Left renal pelvis (tissue), 4 donors: ENCODE measurements at regions not wholly inside any gene's neighbourhood (a gene's known extent, or its start where the extent isn't known, plus 50 kb on each side); places are given as distances from the start of the nearest gene placed in this dataset.

Experiments used
- DNase-seq, 4 donors: peaks; one replicate each; pipeline ENCODE4 v3.0.0-alpha.2; 2013; ENCODE audit warnings: low read depth in 4 of 4, low spot score in 3 of 4

DNA sequence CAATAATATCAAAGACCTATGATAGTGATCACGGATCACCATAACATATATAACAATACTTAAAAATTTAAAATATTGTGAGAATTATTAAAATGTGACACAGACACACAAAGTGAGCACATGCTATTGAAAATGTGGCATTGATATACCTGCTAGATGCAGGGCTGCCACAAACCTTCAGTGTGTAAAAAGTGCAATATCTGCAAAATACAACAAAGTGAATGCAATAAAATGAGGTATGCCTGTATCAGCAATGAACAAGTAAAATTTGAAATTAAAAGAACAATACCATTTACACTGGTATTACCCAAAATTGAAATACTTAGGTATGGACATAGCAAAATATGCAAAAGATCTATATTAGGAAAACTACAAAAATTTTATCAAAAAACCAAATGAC is 1217.8 kb upstream of the PCDH20 start:
- DNase-seq = no peak

DNA sequence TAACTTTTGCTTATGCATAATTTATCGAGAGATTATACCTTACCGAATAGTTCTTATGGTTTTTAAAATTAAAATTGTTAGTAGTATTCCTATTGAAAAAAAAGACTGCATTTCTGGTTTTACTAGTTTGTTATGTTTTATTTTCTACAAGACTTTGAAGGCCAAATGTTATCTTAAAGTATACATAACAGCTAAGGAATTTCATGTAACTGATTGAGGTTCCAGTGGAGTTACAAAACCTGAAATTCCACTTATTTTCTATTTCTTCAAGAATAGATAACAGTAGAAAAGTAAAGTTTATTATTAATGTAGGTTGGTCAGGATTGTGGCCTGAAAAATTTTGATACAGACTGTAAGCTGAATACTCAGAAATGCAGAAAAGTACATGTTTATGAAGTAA is 1216.0 kb upstream of the PCDH20 start:
- DNase-seq = no peak

DNA sequence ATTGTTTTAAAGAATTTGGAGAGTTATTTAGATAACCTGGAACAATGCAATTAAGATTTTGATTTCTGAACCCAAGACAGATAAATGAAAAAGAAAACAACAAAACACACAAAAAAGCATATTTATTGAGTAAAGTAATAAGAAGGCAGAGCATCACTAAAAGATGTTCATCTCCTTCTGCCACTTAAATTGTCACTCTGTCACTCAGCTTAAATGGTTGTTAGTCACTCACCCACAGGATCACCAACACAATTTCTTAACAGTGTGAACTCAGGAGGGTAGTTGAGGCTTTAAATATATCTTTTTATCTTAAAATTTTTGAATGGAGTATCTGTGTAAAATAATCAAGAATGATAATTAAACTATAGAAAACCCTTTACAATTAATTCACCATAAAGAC is 1215.5 kb upstream of the PCDH20 start:
- no peak for DNase-seq

DNA sequence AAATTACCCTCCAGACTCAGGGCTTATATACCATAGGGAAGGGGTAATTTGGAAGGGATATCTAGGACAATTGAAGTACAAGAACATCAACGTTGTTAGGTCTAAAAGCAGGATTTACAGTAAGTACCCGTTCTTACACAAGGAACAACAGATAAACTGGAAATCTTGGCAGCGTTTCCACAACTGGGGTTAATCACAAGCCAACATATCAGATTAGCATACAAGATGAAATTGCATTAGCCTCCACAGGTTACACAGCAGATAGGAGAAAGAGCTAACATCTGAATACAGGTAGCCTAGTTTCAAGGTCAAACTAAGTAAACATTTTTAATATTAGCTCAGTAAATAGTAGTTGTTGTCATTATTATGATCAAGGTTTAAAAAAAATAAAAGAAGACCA is 1214.0 kb upstream of the PCDH20 start:
- no peak for DNase-seq

DNA sequence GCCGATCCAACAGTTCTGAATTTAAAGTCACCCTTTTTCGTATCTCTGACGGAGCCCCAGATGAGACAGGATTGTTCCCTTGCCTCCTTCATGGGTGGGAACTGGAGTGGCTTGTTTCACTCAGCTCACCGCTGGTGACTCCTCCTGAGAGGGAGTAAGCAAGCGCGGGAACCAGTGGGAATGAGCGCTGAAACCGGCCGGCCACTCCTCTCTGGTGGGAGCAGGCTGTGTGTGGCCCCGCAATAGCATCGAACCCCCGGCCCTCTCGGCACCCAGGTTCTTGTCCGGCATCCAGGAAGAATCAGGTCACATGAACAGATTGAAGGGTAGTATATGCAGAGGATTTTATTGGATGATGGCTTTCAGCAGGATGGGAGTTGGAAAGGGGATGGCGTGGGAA is 1211.6 kb upstream of the PCDH20 start:
- DNase-seq = no peak

DNA sequence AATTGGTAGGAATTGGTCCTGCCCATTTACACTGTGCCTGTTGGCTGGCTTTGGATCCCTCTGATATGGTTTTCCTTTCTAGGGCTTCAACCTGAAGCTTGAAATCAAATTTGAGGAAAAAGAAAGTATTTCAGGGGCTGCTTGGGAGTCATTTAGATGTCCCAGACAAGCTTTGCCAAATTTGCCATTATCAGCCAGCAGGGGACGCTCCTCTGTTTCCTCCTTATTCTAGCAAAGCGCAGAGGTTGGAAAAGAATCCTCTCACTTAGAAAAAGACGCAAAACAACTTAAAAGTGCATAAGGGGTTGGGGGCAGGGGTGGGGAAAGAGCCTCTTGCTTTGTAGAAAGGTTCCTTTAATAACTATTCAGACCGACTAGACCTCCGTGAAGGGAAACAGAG is 1211.1 kb upstream of the PCDH20 start:
- no peak for DNase-seq

DNA sequence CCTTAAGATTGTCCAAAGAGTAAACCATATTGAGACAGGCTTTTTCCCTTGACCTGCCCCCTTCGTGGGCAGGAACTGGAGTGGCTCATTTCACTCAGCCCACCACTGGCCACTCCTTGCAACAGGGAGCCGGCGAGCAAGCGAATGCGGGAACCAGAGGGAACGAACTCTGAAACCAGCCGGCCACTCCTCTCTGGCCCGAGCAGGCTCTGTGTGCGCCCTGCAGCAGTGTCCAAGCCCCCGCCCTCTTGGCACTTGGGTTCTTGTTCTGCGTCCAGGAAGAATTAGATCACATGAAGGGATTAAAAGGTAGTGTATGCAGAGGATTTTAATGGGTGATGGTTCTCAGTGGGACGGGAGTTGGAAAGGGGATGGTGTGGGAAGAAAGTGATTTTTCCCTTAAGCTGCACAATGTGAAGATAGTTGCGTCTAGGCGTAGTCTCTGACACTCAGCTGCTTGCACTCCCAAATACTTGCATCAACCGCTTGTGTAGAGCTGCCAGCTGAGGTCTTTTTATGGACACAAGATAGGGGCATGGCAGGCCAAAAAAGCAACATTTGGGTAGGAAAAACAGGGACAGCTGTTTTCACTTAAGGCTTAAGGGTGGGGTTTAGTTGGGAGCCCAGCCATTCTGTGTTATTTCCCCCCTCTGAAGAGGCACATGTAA is 1209.7 kb upstream of the PCDH20 start:
- no peak for DNase-seq

DNA sequence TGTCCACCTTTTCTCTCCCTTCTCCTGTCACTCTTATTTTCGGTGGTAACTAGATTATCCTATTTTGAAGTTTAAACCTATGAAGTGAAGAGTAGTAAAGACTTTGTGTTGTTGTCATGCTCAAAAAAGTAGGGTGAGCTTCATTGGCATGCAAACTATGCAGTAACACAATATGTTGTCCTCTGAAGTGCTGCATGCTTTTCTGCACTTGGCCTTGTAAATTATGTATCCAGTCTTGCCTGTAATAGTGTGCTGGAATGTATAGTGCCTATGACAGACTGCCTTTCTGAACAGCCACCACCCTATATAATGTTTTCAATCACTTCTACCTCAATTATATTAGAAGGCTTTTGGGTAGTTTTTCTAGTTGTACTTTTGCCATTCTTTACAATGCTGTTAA is 1198.2 kb upstream of the PCDH20 start:
- DNase-seq = no peak

DNA sequence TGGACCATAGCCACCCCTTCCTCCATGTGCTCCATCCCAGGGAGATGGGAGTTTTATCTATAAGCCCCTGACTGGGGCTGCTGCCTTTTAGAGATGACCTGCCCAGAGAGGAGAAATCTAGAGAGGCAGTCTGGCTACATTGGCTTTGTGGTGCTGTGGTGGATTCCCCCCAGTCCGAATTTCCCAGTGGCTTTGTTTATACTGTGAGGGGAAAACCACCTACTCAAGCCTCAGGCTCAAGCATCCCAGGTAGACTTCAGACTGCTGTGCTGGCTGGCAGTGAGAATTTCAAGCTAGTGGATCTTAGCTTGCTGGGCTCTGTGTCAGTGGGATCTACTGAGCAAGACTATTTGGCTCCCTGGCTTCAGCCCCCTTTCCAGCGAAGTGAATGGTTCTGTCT is 1195.7 kb upstream of the PCDH20 start:
- DNase-seq = no peak

DNA sequence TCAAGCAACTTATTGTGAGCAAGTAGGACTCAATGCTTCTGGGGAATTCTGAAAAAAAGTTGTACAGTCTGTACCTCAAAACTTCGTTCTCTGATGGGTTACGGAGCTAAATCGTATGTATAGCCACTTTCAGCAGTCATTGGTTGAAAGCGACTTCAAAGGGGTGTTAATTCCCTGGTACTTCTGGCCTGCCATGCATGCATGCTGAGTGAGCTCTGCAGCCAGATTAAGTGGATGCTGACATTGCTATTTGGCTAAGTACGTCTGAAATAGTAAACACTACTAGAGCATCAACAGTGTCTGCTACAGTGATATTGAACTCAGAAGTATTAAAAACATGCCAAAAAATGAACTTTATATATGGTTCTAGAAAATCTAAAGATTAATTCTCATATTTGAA is 1183.1 kb upstream of the PCDH20 start:
- DNase-seq = no peak

DNA sequence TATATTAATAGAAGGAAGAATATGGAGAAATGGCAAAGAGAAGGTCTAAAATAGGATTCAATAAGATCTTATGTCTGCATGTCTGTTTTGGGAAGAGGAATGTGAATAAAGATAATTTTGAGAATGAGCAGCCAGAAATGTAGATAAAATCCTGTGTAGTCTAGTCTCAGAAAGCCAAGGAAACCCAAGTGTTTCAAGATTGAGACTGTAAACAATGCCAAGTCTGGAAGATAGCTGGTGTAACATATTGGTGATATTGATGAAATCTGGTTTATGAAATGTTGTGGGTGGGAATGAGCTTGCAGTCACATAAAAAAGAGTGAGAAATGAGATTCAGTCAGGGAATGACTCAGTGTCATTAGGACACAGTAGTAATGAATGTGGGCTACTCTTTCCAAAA is 1180.3 kb upstream of the PCDH20 start:
- no peak for DNase-seq

DNA sequence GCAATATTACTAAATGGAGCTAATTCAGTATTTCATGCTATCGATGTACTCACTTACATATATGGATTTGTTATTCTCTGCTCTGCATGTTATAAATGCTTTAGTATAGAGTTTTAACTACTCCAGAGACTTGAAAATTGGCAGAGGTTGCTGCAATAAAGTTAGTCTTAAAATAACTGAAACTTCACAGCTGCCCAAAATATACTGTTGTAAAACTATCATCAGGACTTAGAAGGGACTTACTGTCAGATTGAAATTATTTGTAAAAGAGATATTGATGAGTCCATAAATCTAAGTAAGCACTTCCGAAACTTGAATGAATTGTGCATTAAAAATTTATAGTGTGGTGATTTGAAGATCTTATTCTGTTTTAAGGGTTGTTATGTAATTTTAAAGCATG is 1178.2 kb upstream of the PCDH20 start:
- peak in 2 of 4 donors; percentile 3 to 10 for DNase-seq

DNA sequence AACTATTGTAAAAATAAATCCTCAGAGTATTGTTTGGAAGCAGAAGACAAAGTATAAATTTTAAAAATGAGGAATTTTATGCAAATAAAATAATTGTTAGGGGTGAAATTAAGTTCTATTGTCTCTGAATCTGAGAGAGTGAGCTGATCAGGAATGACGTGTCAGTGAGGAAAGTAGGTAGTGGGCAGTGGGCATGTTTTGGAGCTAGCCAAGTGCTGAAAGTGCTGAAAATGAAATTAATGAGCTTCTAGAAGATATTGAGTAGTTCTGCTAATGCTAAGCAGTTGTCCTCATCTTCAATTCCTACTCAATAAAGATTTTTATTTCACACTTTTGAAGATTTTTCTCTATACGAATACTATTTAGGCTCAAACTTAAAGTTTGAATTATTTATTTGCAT is 1167.8 kb upstream of the PCDH20 start:
- DNase-seq = no peak

DNA sequence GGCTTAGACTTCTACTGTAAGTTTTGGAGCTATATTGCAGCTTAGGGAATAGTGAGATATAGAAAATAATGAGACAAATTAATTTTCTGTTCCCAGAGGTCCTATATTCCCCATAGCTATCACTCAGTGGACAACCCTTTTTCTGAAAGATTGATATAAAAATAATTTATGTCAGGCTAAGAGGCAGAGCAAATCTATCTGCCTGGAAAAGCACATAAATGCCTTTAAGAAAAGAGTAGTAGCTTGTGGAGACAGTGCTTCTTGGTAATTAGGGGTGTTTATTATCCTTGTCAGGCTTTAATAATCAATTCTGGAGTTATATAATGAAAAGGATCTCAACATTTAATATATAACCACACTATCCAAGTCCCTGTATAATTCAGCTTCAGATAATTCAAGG is 1162.8 kb upstream of the PCDH20 start:
- DNase-seq = no peak

DNA sequence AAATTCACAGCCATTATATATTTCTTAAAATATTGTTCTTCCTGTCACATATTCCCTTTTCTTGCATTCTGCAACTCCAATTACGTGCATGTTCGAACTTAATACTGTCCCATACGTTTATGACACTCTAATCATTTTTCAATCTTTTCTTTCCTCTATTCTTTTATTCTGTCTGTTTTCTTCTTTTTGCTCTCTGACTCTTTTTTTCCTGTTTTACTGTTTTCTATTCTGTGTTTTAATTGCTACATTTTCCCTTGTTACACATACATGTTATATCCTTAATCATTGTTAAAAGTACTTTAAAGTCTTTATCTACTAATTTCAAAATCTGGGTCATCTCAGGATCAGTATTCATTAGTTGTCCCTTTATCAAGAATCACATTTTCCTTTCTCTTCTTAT is 1149.1 kb upstream of the PCDH20 start:
- no peak for DNase-seq

DNA sequence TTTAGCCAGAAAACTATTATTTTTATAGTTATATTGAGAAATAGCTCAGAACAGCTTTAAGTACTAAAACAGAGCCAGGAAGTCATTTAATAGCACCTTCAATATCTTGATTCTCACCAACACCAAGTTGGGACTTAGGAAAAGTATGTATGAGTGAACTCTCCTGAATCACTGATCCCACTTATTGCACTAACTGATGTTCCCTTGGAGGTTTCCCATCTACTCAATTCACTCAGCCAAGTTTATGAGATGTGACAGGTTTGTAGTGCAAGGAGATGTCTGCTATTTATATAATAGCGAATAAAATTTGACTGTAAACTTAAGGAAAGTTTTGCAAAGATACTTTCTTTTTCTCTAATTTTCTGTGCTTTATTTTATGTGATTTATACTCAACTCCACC is 1147.6 kb upstream of the PCDH20 start:
- DNase-seq = no peak

DNA sequence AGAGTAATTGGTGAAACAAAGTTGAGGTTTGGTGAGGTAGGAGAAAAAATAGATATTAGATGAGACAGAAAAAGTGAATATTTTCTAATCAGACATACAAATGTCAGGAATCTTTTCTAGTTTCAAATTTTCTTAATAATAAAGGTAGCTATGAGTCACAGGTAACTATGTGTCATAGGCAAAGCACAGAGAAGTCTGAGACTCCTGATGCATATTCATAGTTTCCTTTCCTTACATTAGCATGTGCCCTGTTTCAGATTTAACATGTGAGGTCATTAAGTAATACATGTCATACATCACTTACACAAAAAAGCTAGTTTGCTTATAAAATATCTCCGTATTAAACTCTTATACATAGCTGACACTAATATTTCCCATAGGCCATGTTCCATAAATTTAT is 1141.3 kb upstream of the PCDH20 start:
- no peak for DNase-seq

DNA sequence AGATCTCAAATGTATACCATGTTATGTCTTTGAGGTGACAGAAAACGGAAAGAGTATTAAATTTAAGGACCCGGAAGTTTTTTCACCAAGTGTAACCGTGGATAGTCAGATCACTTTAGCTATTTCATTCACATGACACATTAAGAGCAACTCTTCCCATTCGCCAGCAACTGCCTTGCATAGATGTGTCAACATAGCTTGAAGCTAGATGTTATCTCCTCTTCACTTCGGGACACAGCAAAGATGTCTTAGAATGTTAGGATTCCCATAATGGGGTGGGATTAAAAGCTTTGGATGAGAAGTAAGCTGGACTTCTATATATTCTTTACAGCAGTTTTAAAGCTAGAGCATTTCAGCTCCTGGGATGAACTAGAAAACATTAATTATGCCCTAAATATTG is 1135.9 kb upstream of the PCDH20 start:
- no peak for DNase-seq

DNA sequence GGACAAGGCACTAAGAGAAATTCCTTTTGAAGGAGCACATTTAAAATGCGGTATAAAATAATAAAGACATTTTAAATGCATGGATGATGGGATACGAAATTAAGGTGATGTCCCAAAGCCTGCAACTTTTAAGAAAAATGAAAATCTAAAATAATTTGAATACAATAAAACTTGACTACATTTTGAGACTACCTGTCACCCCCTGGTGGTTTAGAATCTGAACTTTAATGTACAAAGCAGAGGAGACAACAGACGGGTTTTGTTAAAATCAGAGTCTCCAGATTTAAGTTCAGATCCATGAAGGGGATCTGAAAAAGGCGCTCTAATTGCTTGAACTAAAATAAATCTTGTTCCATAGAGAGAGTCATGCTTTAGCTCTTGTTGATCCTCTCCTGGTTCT is 1129.3 kb upstream of the PCDH20 start:
- no peak for DNase-seq

DNA sequence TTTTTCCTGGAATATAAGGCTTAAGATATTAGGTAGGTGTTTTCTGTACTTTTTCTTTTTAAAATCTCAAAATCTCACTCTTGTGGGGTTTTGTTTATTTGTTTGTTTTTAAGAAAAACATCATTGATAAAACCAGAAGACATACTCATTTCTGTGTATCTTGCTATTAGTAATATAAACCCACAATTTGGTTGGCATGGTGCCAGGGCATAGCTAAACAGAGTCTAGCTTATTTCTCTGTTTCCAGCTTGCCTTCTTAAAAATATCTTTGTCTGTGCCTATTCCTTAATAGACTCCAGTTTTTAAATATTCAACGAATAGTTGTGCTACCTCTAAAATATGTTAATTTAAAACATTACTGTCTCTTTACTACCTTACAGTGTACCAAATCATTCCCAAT is 1121.9 kb upstream of the PCDH20 start:
- DNase-seq = no peak

DNA sequence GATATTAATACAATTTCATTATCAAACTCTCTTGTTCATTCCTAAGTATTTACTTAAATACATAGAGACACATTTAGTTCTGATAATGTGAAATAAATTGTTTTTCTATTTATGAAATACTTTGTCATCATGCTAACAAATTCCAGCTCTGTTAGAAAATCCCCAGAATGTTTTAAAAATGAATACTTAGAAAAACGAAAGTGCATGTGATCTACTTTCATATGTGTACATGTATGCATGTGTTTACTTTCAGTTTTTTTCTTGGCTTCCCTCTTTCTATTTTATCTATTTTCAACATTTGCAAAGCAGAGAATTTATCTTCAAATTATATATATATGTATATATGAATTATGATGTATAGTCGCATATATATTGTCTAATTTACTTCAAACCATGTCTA is 1110.0 kb upstream of the PCDH20 start:
- no peak for DNase-seq

DNA sequence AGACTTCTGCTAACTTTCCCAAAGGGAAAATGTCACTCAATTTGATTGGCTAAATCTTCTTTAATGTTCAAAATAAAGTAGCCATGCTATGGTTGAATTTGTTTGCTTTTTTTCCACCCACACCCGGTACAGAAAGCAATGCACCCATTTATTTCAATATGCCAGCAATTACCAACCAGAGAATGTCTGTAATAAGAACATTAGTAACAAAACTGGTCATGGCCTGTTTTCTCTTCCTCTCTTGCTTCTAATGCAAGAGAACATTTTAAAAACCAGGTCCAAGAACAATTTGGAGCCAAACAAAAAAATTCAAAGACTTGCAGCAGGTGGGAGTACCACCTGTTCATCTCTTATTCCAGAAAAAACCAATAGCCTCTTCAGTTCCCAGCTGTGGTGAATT is 1108.8 kb upstream of the PCDH20 start:
- DNase-seq = no peak

DNA sequence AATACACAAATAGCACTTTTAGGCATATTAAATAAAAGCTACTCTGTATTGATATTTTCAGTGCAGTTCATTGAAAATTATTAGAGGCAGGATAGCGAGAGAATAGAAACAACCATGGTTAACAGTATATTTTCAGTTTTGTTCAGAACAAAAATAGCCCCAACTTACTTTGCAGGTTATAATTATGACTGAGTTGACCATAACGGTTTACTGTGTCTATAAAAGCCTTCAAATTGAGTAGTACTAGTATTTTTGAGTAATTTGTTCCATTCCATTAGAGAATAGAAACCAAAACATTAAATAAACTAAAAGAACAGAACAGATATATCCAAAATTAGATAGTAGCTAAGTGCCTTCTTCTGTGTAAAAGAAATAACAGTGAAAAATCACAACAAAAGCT is 1108.4 kb upstream of the PCDH20 start:
- DNase-seq = no peak
